Right renal cortex interstitium (tissue), 3 donors: ENCODE measurements at regions not wholly inside any gene's neighbourhood (a gene's known extent, or its start where the extent isn't known, plus 50 kb on each side); places are given as distances from the start of the nearest gene placed in this dataset.

Experiments used
- DNase-seq, 3 donors: peaks; one replicate each; pipeline ENCODE4 v3.0.0-alpha.2; 2013; ENCODE audit warnings: low read depth in 3 of 3, low spot score in 2 of 3

- DNase-seq: no peak
Measured at GRCh38 chr5:125394661-125395280, 648.3 kb upstream of the ZNF608 start.

GRCh38 chr5:125396462-125396861, 650.0 kb upstream of the ZNF608 start:
- no peak for DNase-seq

- no peak for DNase-seq
Measured at GRCh38 chr5:125398466-125398865, 652.0 kb upstream of the ZNF608 start.

- DNase-seq: no peak
Measured at GRCh38 chr5:125399885-125400284, 653.4 kb upstream of the ZNF608 start.

- DNase-seq: no peak
Measured at GRCh38 chr5:125401724-125402622, 655.5 kb upstream of the ZNF608 start.

GRCh38 chr5:125402787-125403186, 656.3 kb upstream of the ZNF608 start:
- DNase-seq: no peak

- DNase-seq: no peak
Measured at GRCh38 chr5:125404056-125404455, 657.6 kb upstream of the ZNF608 start.

GRCh38 chr5:125408448-125409233, 662.2 kb upstream of the ZNF608 start:
- peak in 1 of 3 donors; percentile 47 for DNase-seq

- peak; percentile 65 to 82 (median 71) for DNase-seq
Measured at GRCh38 chr5:125409234-125409860, 662.9 kb upstream of the ZNF608 start.

- peak in 1 of 3 donors; percentile 54 for DNase-seq
Measured at GRCh38 chr5:125409861-125410536, 663.6 kb upstream of the ZNF608 start.

- peak in 2 of 3 donors; percentile 19 to 27 for DNase-seq
Measured at GRCh38 chr5:125410537-125411070, 664.2 kb upstream of the ZNF608 start.

- peak; percentile 29 to 38 (median 32) for DNase-seq
Measured at GRCh38 chr5:125411071-125411743, 664.8 kb upstream of the ZNF608 start.

- peak; percentile 59 to 71 (median 66) for DNase-seq
Measured at GRCh38 chr5:125411744-125412560, 665.5 kb upstream of the ZNF608 start.

GRCh38 chr5:125412561-125413495, 666.4 kb upstream of the ZNF608 start:
- peak; percentile 88 to 91 (median 91) for DNase-seq

GRCh38 chr5:125413496-125414274, 667.2 kb upstream of the ZNF608 start:
- peak in 1 of 3 donors; percentile 41 for DNase-seq

GRCh38 chr5:125415126-125415525, 668.7 kb upstream of the ZNF608 start:
- DNase-seq: no peak

- DNase-seq: no peak
Measured at GRCh38 chr5:125416055-125416454, 669.6 kb upstream of the ZNF608 start.
